AG09319 (cell line): ENCODE measurements at regions not wholly inside any gene's neighbourhood (a gene's known extent, or its start where the extent isn't known, plus 50 kb on each side); places are given as distances from the start of the nearest gene placed in this dataset.
A peak's percentile ranks its signal among the peaks of the same experiment; 100 is the strongest.

Experiments used
- DNase-seq: peaks from one replicate; pipeline ENCODE4 v3.0.0-alpha.2; 2010; ENCODE audit warnings: low read depth; ENCODE audit errors: extremely low read depth
- CTCF ChIP-seq: IDR thresholded peaks from 2 replicates; pipeline ENCODE4 v1.5.1; 2011; ENCODE audit warnings: low read depth, mild to moderate bottlenecking, inconsistent platforms, low read length, moderate library complexity

DNA sequence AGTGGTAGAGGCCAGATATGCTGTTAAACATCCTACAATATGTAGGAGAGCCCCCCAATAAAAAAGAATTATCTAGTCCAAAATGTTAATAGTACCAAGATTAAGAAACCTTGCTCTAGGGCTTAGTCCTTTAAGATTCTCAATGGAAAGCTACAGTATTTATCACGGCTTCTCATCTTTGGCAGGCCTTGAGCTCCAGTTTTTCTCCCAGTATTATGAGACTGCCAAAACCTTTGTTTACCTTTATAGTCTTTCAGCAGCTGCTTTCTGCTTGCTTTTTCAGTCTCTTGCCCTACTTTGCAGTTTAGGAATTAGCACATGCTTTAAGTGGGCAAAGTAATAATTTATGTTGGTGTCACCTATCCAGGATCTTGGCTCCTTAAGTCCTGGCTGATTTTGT is 59.7 kb downstream of the NHLRC1 start:
- no peak for DNase-seq
- TF ChIP-seq CTCF = no peak

- no peak for DNase-seq
- no peak for TF ChIP-seq CTCF
Measured at GRCh38 chr6:18058429-18058828, 64.0 kb downstream of the NHLRC1 start.

DNA sequence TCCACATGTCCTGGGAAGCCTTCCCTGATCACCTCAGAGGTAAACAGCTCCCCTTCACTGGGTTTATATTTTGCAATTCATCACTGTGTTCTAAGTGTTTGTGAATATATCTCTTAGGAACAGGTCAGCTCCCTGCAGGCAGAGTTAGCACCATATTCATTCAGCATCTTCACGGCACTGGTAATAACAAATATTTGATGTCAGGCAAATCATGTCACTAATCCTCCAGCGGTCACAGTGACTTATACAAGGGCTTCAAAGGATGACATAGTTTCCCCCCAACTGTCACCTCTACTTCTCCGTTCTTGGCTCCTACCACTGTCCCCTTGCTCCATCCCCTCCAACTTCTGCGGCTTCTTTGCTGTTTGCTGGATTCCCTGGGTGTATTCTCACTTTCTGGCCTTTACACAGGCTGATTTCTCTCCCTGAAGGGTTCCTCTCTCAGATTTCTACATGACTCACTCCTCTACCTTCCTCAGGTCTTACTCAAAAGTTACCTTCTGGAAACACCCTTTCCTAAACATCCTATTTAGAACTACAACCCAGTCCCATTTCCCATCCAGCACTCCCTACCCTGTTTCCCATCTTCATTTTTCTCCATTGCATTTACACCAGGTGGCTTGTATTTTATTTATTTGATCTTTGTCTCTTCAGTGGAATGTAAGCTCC is 66.6 kb downstream of the NHLRC1 start:
- TF ChIP-seq CTCF = no peak
- DNase-seq = no peak

GRCh38 chr6:18055098-18055497 is 67.4 kb downstream of the NHLRC1 start:
- TF ChIP-seq CTCF = no peak
- no peak for DNase-seq

- no peak for TF ChIP-seq CTCF
- no peak for DNase-seq
Measured at GRCh38 chr6:18053555-18054445, 66.4 kb upstream of the KIF13A start.

DNA sequence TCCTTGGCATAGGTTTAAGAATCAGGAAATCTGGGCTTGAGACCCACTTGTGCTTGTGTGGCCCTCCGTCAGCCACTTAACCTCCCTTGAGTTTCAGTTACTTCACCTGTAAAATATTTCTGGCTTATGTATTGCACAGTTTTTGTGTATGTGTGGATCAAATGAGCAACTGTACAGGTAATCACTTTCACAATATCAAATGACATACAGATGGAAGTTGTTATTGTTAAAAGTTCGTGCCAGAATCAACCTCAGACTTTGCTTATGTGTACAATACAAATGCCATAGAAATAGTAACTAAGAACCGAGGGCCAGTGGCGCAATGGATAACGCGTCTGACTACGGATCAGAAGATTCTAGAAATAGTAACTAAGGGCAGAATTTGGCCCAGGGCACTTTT is 65.6 kb upstream of the KIF13A start:
- peak; percentile 88 for DNase-seq
- TF ChIP-seq CTCF = no peak

- no peak for TF ChIP-seq CTCF
- no peak for DNase-seq
Measured at GRCh38 chr6:18049646-18050045, 62.2 kb upstream of the KIF13A start.
